Activated naive CD4-positive, alpha-beta T cell treated with anti-CD3 and anti-CD28 coated beads, Interleukin-2, amount 50 U/mL, for 72 hours (primary cell): ENCODE measurements at regions not wholly inside any gene's neighbourhood (a gene's known extent, or its start where the extent isn't known, plus 50 kb on each side); places are given as distances from the start of the nearest gene placed in this dataset.
A peak's percentile ranks its signal among the peaks of the same experiment; 100 is the strongest.

ENCODE experiments used
- ATAC-seq, 2 donors: fragments of 150-1000 bp; cut with Tn5 transposase; 2 replicates each; pipeline ENCODE4 v1.10.0; 2021; ENCODE audit warnings: mild to moderate bottlenecking in 2 of 2, moderate library complexity in 2 of 2
- DNase-seq, 2 donors: peaks; one replicate each; pipeline ENCODE4 v3.0.0; 2021 to 2022; ENCODE audit warnings: low spot score in 2 of 2
- H3K27ac Mint-ChIP-seq, 2 donors: one replicate each; pipeline ENCODE4 v1.8.0; 2022; ENCODE audit warnings: mild to moderate bottlenecking in 2 of 2, mixed read lengths in 2 of 2
- H3K36me3 Mint-ChIP-seq, 2 donors: one replicate each; pipeline ENCODE4 v1.8.0; 2022; ENCODE audit warnings: mixed read lengths in 2 of 2
- H3K9me3 Mint-ChIP-seq, 2 donors: one replicate each; pipeline ENCODE4 v1.8.0; 2022; ENCODE audit warnings: mixed read lengths in 2 of 2

GRCh38 chr2:217562871-217563480 lies 439.8 kb downstream of the TNS1 start:
- DNase-seq (no peak), ATAC-seq (no peak)
- no peak overlapping the region for H3K27ac Mint-ChIP-seq
- H3K9me3 Mint-ChIP-seq = peaks cover 8 to 13% of the 10 kb centered on the region in 2 donors
- H3K36me3 Mint-ChIP-seq = peaks cover 17 to 18% of the 10 kb centered on the region in 2 donors

- Mint-ChIP-seq H3K36me3 (peaks cover 17 to 18% of the 10 kb centered on the region in 2 donors), H3K27ac (no peak overlapping the region), H3K9me3 (peaks cover 8 to 13% of the 10 kb centered on the region in 2 donors)
- DNase-seq (no peak), ATAC-seq (no peak)
These were observed 443.7 kb downstream of the TNS1 start for GRCh38 chr2:217559084-217559483.

- Mint-ChIP-seq H3K27ac (no peak overlapping the region), H3K36me3 (no peaks in the 10 kb centered on the region), H3K9me3 (no peaks in the 10 kb centered on the region)
- ATAC-seq = no peak
- no peak for DNase-seq
These were observed 447.5 kb downstream of the TNS1 start for GRCh38 chr2:217555081-217555876.

GRCh38 chr2:217553679-217554078 lies 449.1 kb downstream of the TNS1 start:
- H3K9me3 Mint-ChIP-seq = no peaks in the 10 kb centered on the region
- ATAC-seq = no peak
- H3K27ac Mint-ChIP-seq = peak overlapping the region in 1 of 2 donors; percentile 66
- DNase-seq = no peak
- H3K36me3 Mint-ChIP-seq = no peaks in the 10 kb centered on the region

GRCh38 chr2:217553202-217553601 lies 449.6 kb downstream of the TNS1 start:
- DNase-seq = no peak
- no peak for ATAC-seq
- no peaks in the 10 kb centered on the region for H3K36me3 Mint-ChIP-seq
- no peak overlapping the region for H3K27ac Mint-ChIP-seq
- no peaks in the 10 kb centered on the region for H3K9me3 Mint-ChIP-seq

GRCh38 chr2:217552081-217552480 lies 450.7 kb downstream of the TNS1 start:
- Mint-ChIP-seq H3K36me3 (no peaks in the 10 kb centered on the region), H3K27ac (no peak overlapping the region), H3K9me3 (no peaks in the 10 kb centered on the region)
- DNase-seq (no peak), ATAC-seq (no peak)

GRCh38 chr2:217551252-217551899 lies 451.4 kb downstream of the TNS1 start:
- no peak overlapping the region for H3K27ac Mint-ChIP-seq
- H3K9me3 Mint-ChIP-seq = no peaks in the 10 kb centered on the region
- no peak for ATAC-seq
- DNase-seq = no peak
- H3K36me3 Mint-ChIP-seq = no peaks in the 10 kb centered on the region

- H3K36me3 Mint-ChIP-seq = peaks cover 2 to 21% of the 10 kb centered on the region in 2 donors
- ATAC-seq (no peak), DNase-seq (no peak)
- peaks cover 6 to 18% of the 10 kb centered on the region in 2 donors for H3K9me3 Mint-ChIP-seq
- H3K27ac Mint-ChIP-seq = no peak overlapping the region
These were observed 463.7 kb downstream of the TNS1 start for GRCh38 chr2:217539126-217539525.

- ATAC-seq = no peak
- DNase-seq = no peak
- H3K27ac Mint-ChIP-seq = no peak overlapping the region
- peaks cover 2 to 14% of the 10 kb centered on the region in 2 donors for H3K9me3 Mint-ChIP-seq
- peaks cover 0 to 17% of the 10 kb centered on the region in 2 donors for H3K36me3 Mint-ChIP-seq
These were observed 464.1 kb downstream of the TNS1 start for GRCh38 chr2:217538719-217539118.

- H3K36me3 Mint-ChIP-seq = peaks cover 0 to 11% of the 10 kb centered on the region in 2 donors
- ATAC-seq (no peak), DNase-seq (no peak)
- no peak overlapping the region for H3K27ac Mint-ChIP-seq
- peaks cover 10 to 18% of the 10 kb centered on the region in 2 donors for H3K9me3 Mint-ChIP-seq
These were observed 466.7 kb downstream of the TNS1 start for GRCh38 chr2:217535957-217536708.

GRCh38 chr2:217530392-217531090 lies 472.3 kb downstream of the TNS1 start:
- peaks cover 6 to 11% of the 10 kb centered on the region in 2 donors for H3K36me3 Mint-ChIP-seq
- ATAC-seq = no peak
- peaks cover 10 to 18% of the 10 kb centered on the region in 2 donors for H3K9me3 Mint-ChIP-seq
- no peak for DNase-seq
- no peak overlapping the region for H3K27ac Mint-ChIP-seq

- DNase-seq (no peak), ATAC-seq (no peak)
- Mint-ChIP-seq H3K36me3 (peaks cover 6 to 11% of the 10 kb centered on the region in 2 donors), H3K27ac (no peak overlapping the region), H3K9me3 (peaks cover 10 to 18% of the 10 kb centered on the region in 2 donors)
These were observed 473.5 kb downstream of the TNS1 start for GRCh38 chr2:217529271-217529670.

GRCh38 chr2:217527590-217528202 lies 475.1 kb downstream of the TNS1 start:
- Mint-ChIP-seq H3K36me3 (peaks cover 2 to 6% of the 10 kb centered on the region in 2 donors), H3K9me3 (peaks cover 1 to 9% of the 10 kb centered on the region in 2 donors), H3K27ac (no peak overlapping the region)
- DNase-seq = no peak
- ATAC-seq = no peak

GRCh38 chr2:217525076-217525475 lies 477.7 kb downstream of the TNS1 start:
- peaks cover 0 to 6% of the 10 kb centered on the region in 2 donors for H3K36me3 Mint-ChIP-seq
- DNase-seq = no peak
- H3K27ac Mint-ChIP-seq = no peak overlapping the region
- ATAC-seq = no peak
- no peaks in the 10 kb centered on the region for H3K9me3 Mint-ChIP-seq

GRCh38 chr2:217523286-217523685 lies 479.5 kb downstream of the TNS1 start:
- Mint-ChIP-seq H3K36me3 (no peaks in the 10 kb centered on the region), H3K9me3 (no peaks in the 10 kb centered on the region), H3K27ac (no peak overlapping the region)
- ATAC-seq (no peak), DNase-seq (no peak)

GRCh38 chr2:217521820-217522219 lies 481.0 kb downstream of the TNS1 start:
- H3K9me3 Mint-ChIP-seq = no peaks in the 10 kb centered on the region
- ATAC-seq (no peak), DNase-seq (no peak)
- no peak overlapping the region for H3K27ac Mint-ChIP-seq
- no peaks in the 10 kb centered on the region for H3K36me3 Mint-ChIP-seq
